Mesenchymal stem cell (in vitro differentiated cells and primary cell): ENCODE measurements at regions not wholly inside any gene's neighbourhood (a gene's known extent, or its start where the extent isn't known, plus 50 kb on each side); places are given as distances from the start of the nearest gene placed in this dataset.
"Not testable (repeated sequence)": the region's sequence is repeated elsewhere in the genome, so short reads cannot be mapped to it uniquely, and the experiment has no call there.

ENCODE experiments used
- DNase-seq: peaks from one replicate; pipeline ENCODE4 v3.0.0-alpha.2; 2013
- H2AFZ ChIP-seq: one replicate; pipeline ENCODE4 v1.6.1; 2013; ENCODE audit warnings: low read depth, mild to moderate bottlenecking, control low read depth, inconsistent platforms, low read length, moderate library complexity
- H2AK5ac ChIP-seq: 2 replicates; pipeline ENCODE4 v1.6.1; 2013; ENCODE audit warnings: low read length, moderate library complexity, mild to moderate bottlenecking, inconsistent platforms; ENCODE audit not compliant: severe bottlenecking
- H2BK120ac ChIP-seq: one replicate; pipeline ENCODE4 v1.6.1; 2013; ENCODE audit warnings: low read depth, mild to moderate bottlenecking, inconsistent platforms, low read length, moderate library complexity
- H2BK12ac ChIP-seq, 2 experiments: one replicate each; pipeline ENCODE4 v1.6.1; 2013; ENCODE audit warnings: inconsistent platforms in 2 of 2, low read length in 2 of 2, mild to moderate bottlenecking in 2 of 2, moderate library complexity in 2 of 2, control low read depth in 1 of 2
- H2BK15ac ChIP-seq: one replicate; pipeline ENCODE4 v1.6.1; 2013; ENCODE audit warnings: mild to moderate bottlenecking, low read depth, inconsistent platforms; ENCODE audit not compliant: poor library complexity, severe bottlenecking
- H2BK5ac ChIP-seq: 2 replicates; pipeline ENCODE4 v1.6.1; 2013; ENCODE audit warnings: low read depth, mild to moderate bottlenecking, low read length, control low read depth, inconsistent platforms; ENCODE audit not compliant: poor library complexity, severe bottlenecking
- H3K14ac ChIP-seq, 2 experiments: one replicate each; pipeline ENCODE4 v1.6.1; 2013; ENCODE audit warnings: inconsistent platforms in 2 of 2, low read length in 2 of 2, control low read depth in 1 of 2, mild to moderate bottlenecking in 1 of 2, moderate library complexity in 1 of 2
- H3K18ac ChIP-seq, 2 experiments: one replicate each; pipeline ENCODE4 v1.6.1; 2013; ENCODE audit warnings: inconsistent platforms in 2 of 2, low read length in 2 of 2, control low read depth in 1 of 2, low read depth in 1 of 2, mild to moderate bottlenecking in 1 of 2
- H3K23ac ChIP-seq, 2 experiments: one replicate each; pipeline ENCODE4 v1.6.1; 2013; ENCODE audit warnings: inconsistent platforms in 2 of 2, low read length in 2 of 2, mild to moderate bottlenecking in 2 of 2, moderate library complexity in 2 of 2, control low read depth in 1 of 2
- H3K27ac ChIP-seq: 2 replicates; pipeline ENCODE4 v1.5.1; 2013; ENCODE audit warnings: mild to moderate bottlenecking, moderate library complexity, low read length, control low read depth, inconsistent platforms; ENCODE audit not compliant: poor library complexity, severe bottlenecking
- H3K27me3 ChIP-seq, 2 experiments: 2 replicates each; pipeline versions ENCODE4 v1.6.1 to v1.7.0; 2013; ENCODE audit warnings: low read length in 2 of 2, mild to moderate bottlenecking in 2 of 2, moderate library complexity in 2 of 2, control low read depth in 1 of 2, inconsistent platforms in 1 of 2; ENCODE audit not compliant: control insufficient read depth in 1 of 2, insufficient read depth in 1 of 2
- H3K36me3 ChIP-seq, 2 experiments: 2 replicates each; pipeline versions ENCODE4 v1.6.1 to v1.7.0; 2013; ENCODE audit warnings: low read length in 2 of 2, control low read depth in 1 of 2, inconsistent platforms in 1 of 2, low read depth in 1 of 2, mild to moderate bottlenecking in 1 of 2; ENCODE audit not compliant: insufficient read depth in 2 of 2, control insufficient read depth in 1 of 2
- H3K4ac ChIP-seq, 2 experiments: one replicate each; pipeline ENCODE4 v1.6.1; 2013; ENCODE audit warnings: inconsistent platforms in 2 of 2, low read length in 2 of 2, mild to moderate bottlenecking in 2 of 2, moderate library complexity in 2 of 2, control low read depth in 1 of 2, low read depth in 1 of 2
- H3K4me1 ChIP-seq: 2 replicates; pipeline ENCODE4 v1.6.1; 2013; ENCODE audit warnings: low read depth, low read length, control low read depth; ENCODE audit not compliant: control insufficient read depth, insufficient read depth
- H3K4me2 ChIP-seq: 2 replicates; pipeline ENCODE4 v1.6.1; 2013; ENCODE audit warnings: low read length, mild to moderate bottlenecking, inconsistent platforms; ENCODE audit not compliant: poor library complexity, severe bottlenecking
- H3K4me3 ChIP-seq, 2 experiments: 2 replicates each; pipeline versions ENCODE4 v1.5.1 to v1.7.0; 2013; ENCODE audit warnings: low read length in 2 of 2, mild to moderate bottlenecking in 2 of 2, control low read depth in 1 of 2, low read depth in 1 of 2; ENCODE audit not compliant: insufficient read depth in 1 of 2
- H3K79me1 ChIP-seq: replicated peaks from 2 replicates; pipeline ENCODE4 v1.6.1; 2013; ENCODE audit warnings: mild to moderate bottlenecking, control low read depth, low read length, inconsistent platforms; ENCODE audit not compliant: poor library complexity, severe bottlenecking
- H3K9ac ChIP-seq: 2 replicates; pipeline ENCODE4 v1.7.0; 2013; ENCODE audit warnings: mild to moderate bottlenecking, low read length, moderate library complexity
- H3K9me3 ChIP-seq: 2 replicates; pipeline ENCODE4 v1.7.0; 2013; ENCODE audit warnings: mild to moderate bottlenecking, low read length; ENCODE audit not compliant: control insufficient read depth
- H4K8ac ChIP-seq: one replicate; pipeline ENCODE4 v1.6.1; 2013; ENCODE audit warnings: inconsistent platforms, mild to moderate bottlenecking, low read length, moderate library complexity
- H4K91ac ChIP-seq: one replicate; pipeline ENCODE4 v1.6.1; 2013; ENCODE audit warnings: mild to moderate bottlenecking, low read length, inconsistent platforms
- WGBS: methylation state at CpG from one replicate; pipeline ENCODE4 v1.1.7; 2013; ENCODE audit warnings: mixed read lengths; 5-methylcytosine and 5-hydroxymethylcytosine counted together

GRCh38 chr1:143702739-143703138 is 269.0 kb downstream of the FAM72C start:
- not testable (repeated sequence) for H2AK5ac ChIP-seq, H3K4me2 ChIP-seq, H3K79me1 ChIP-seq, H2AFZ ChIP-seq, H4K8ac ChIP-seq, H2BK5ac ChIP-seq, H3K9ac ChIP-seq, DNase-seq, H3K27ac ChIP-seq, H4K91ac ChIP-seq, H2BK120ac ChIP-seq, H2BK15ac ChIP-seq, H2BK12ac ChIP-seq, H3K36me3 ChIP-seq, H3K4me1 ChIP-seq, H3K9me3 ChIP-seq, H3K4me3 ChIP-seq, H3K23ac ChIP-seq, H3K18ac ChIP-seq, H3K14ac ChIP-seq, H3K4ac ChIP-seq
- no CpG with 5 or more reads among the region's 27 CpGs for WGBS
- peaks cover 0 to 45% of the 10 kb centered on the region in 2 experiments for H3K27me3 ChIP-seq

- H2AFZ ChIP-seq, result no peak overlapping the region
- no peak overlapping the region for H3K23ac ChIP-seq
- WGBS, result 87% methylated on average over 20 of the region's 20 CpGs
- no peak overlapping the region for H2BK15ac ChIP-seq
- H3K18ac ChIP-seq, result no peak overlapping the region
- H3K4ac ChIP-seq, result no peak overlapping the region
- no peak overlapping the region for H3K14ac ChIP-seq
- no peaks in the 10 kb centered on the region for H3K9me3 ChIP-seq
- no peak overlapping the region for H4K8ac ChIP-seq
- no peaks in the 10 kb centered on the region for H3K79me1 ChIP-seq
- no peaks in the 10 kb centered on the region for H3K4me1 ChIP-seq
- no peak overlapping the region for H3K27ac ChIP-seq
- H2BK120ac ChIP-seq, result no peak overlapping the region
- no peaks in the 10 kb centered on the region for H3K36me3 ChIP-seq
- H3K4me2 ChIP-seq, result no peak overlapping the region
- H3K9ac ChIP-seq, result no peak overlapping the region
- no peak overlapping the region for H2AK5ac ChIP-seq
- no peak for DNase-seq
- peaks cover 0 to 55% of the 10 kb centered on the region in 2 experiments for H3K27me3 ChIP-seq
- H2BK12ac ChIP-seq, result no peak overlapping the region
- peak overlapping the region in 1 of 2 experiments; percentile 55 for H3K4me3 ChIP-seq
- H2BK5ac ChIP-seq, result no peak overlapping the region
- H4K91ac ChIP-seq, result no peak overlapping the region
Observed at GRCh38 chr1:143699731-143700130, 272.1 kb downstream of the FAM72C start.

- Histone ChIP-seq H3K27me3 (peaks cover 0 to 60% of the 10 kb centered on the region in 2 experiments), H3K18ac (no peak overlapping the region), H4K91ac (no peak overlapping the region), H3K23ac (no peak overlapping the region), H3K36me3 (no peaks in the 10 kb centered on the region), H3K9me3 (no peaks in the 10 kb centered on the region), H3K79me1 (no peaks in the 10 kb centered on the region), H3K14ac (no peak overlapping the region), H3K4ac (no peak overlapping the region), H2AFZ (no peak overlapping the region), H3K4me3 (peak overlapping the region in 1 of 2 experiments; percentile 59), H2BK12ac (no peak overlapping the region), H2BK120ac (no peak overlapping the region), H3K4me1 (no peaks in the 10 kb centered on the region), H2BK15ac (no peak overlapping the region), H2AK5ac (no peak overlapping the region), H3K4me2 (no peak overlapping the region), H2BK5ac (no peak overlapping the region), H4K8ac (no peak overlapping the region), H3K9ac (no peak overlapping the region), H3K27ac (no peak overlapping the region)
- 88% methylated on average over 17 of the region's 17 CpGs for WGBS
- no peak for DNase-seq
Observed at GRCh38 chr1:143699115-143699514, 272.7 kb downstream of the FAM72C start.

- Histone ChIP-seq H4K91ac (no peak overlapping the region), H4K8ac (no peak overlapping the region), H3K79me1 (no peaks in the 10 kb centered on the region), H3K9me3 (no peaks in the 10 kb centered on the region), H3K36me3 (no peaks in the 10 kb centered on the region), H3K18ac (no peak overlapping the region), H3K4me1 (no peaks in the 10 kb centered on the region), H2AFZ (no peak overlapping the region), H3K23ac (no peak overlapping the region), H2AK5ac (no peak overlapping the region), H3K4me3 (peak overlapping the region in 1 of 2 experiments; percentile 69), H3K9ac (no peak overlapping the region), H3K4me2 (no peak overlapping the region), H2BK12ac (no peak overlapping the region), H2BK120ac (no peak overlapping the region), H2BK5ac (no peak overlapping the region), H3K27me3 (peaks cover 0 to 69% of the 10 kb centered on the region in 2 experiments), H3K14ac (no peak overlapping the region), H2BK15ac (no peak overlapping the region), H3K4ac (no peak overlapping the region), H3K27ac (no peak overlapping the region)
- WGBS, result 42% methylated on average over 21 of the region's 21 CpGs
- DNase-seq, result no peak
Observed at GRCh38 chr1:143698016-143698415, 273.8 kb downstream of the FAM72C start.
